ENCODE measurements at regions not wholly inside any gene's neighbourhood (a gene's known extent, or its start where the extent isn't known, plus 50 kb on each side); places are given as distances from the start of the nearest gene placed in this dataset.
"Not testable (repeated sequence)": the region's sequence is repeated elsewhere in the genome, so short reads cannot be mapped to it uniquely, and the experiment has no call there.

- intact Hi-C loops (cut with DNase I) = loop anchor here in 1 of 2 donors (10.0 kb wide), 2 partner anchors 243 to 283 kb away; partner anchors contain the start of gene ZNF184
- no peak for DNase-seq (ENCODE audit: low spot score)
These were observed 154.9 kb downstream of the OR2B2 start for GRCh38 chr6:27757307-27757706.

- DNase-seq (ENCODE audit: low spot score) = no peak
- intact Hi-C loops (cut with DNase I) = loop anchor here in 1 of 2 donors (10.0 kb wide), 2 partner anchors 241 to 281 kb away; partner anchors contain the start of gene ZNF184
These were observed 156.4 kb downstream of the OR2B2 start for GRCh38 chr6:27755768-27756167.

- intact Hi-C loops (cut with DNase I) = loop anchor here in 1 of 2 donors (10.0 kb wide), 2 partner anchors 240 to 280 kb away; partner anchors contain the start of gene ZNF184
- DNase-seq (ENCODE audit: low spot score) = no peak
These were observed 157.8 kb downstream of the OR2B2 start for GRCh38 chr6:27754408-27754782.

- DNase-seq (ENCODE audit: low spot score) = peak; percentile 87
These were observed 158.4 kb downstream of the OR2B2 start for GRCh38 chr6:27753668-27754407.

GRCh38 chr6:27752038-27752885, 159.9 kb downstream of the OR2B2 start:
- DNase-seq (ENCODE audit: low spot score) = no peak
- intact Hi-C loops (cut with DNase I) = loop anchor here in 1 of 2 donors (10.0 kb wide), 2 partner anchors 237 to 277 kb away; partner anchors contain the start of gene ZNF184

More at GRCh38 chr6:27753668-27754407, 158.4 kb downstream of the OR2B2 start:
- intact Hi-C loops (cut with DNase I) = loop anchor here in 1 of 2 donors (10.0 kb wide), 2 partner anchors 239 to 279 kb away; partner anchors contain the start of gene ZNF184

GRCh38 chr6:27748661-27749060, 163.5 kb downstream of the OR2B2 start:
- intact Hi-C loops (cut with DNase I) = no loop called here
- DNase-seq (ENCODE audit: low spot score) = no peak

GRCh38 chr6:27747637-27748036, 164.6 kb downstream of the OR2B2 start:
- intact Hi-C loops (cut with DNase I) = no loop called here
- DNase-seq (ENCODE audit: low spot score) = no peak

- DNase-seq (ENCODE audit: low spot score); intact Hi-C loops (cut with DNase I): not testable (repeated sequence)
These were observed 165.3 kb downstream of the OR2B2 start for GRCh38 chr6:27746860-27747259.

GRCh38 chr6:27743787-27744186, 168.4 kb downstream of the OR2B2 start:
- no peak for DNase-seq (ENCODE audit: low spot score)
- intact Hi-C loops (cut with DNase I) = no loop called here

- no peak for DNase-seq (ENCODE audit: low spot score)
- intact Hi-C loops (cut with DNase I) = no loop called here
These were observed 169.2 kb downstream of the OR2B2 start for GRCh38 chr6:27742833-27743573.

- DNase-seq (ENCODE audit: low spot score); intact Hi-C loops (cut with DNase I): not testable (repeated sequence)
These were observed 172.3 kb downstream of the OR2B2 start for GRCh38 chr6:27739902-27740301.

- intact Hi-C loops (cut with DNase I) = no loop called here
- no peak for DNase-seq (ENCODE audit: low spot score)
These were observed 175.5 kb downstream of the OR2B2 start for GRCh38 chr6:27736686-27737085.

GRCh38 chr6:27728442-27728841, 183.8 kb downstream of the OR2B2 start:
- DNase-seq (ENCODE audit: low spot score) = no peak
- intact Hi-C loops (cut with DNase I) = no loop called here

- intact Hi-C loops (cut with DNase I) = no loop called here
- no peak for DNase-seq (ENCODE audit: low spot score)
These were observed 185.6 kb downstream of the OR2B2 start for GRCh38 chr6:27726619-27727023.

- intact Hi-C loops (cut with DNase I) = no loop called here
- no peak for DNase-seq (ENCODE audit: low spot score)
These were observed 191.3 kb downstream of the OR2B2 start for GRCh38 chr6:27720607-27721580.

GRCh38 chr6:27719039-27719438, 193.2 kb downstream of the OR2B2 start:
- intact Hi-C loops (cut with DNase I); DNase-seq (ENCODE audit: low spot score): not testable (repeated sequence)

GRCh38 chr6:27706431-27706830, 205.8 kb downstream of the OR2B2 start:
- intact Hi-C loops (cut with DNase I) = no loop called here
- no peak for DNase-seq (ENCODE audit: low spot score)

- no peak for DNase-seq (ENCODE audit: low spot score)
- intact Hi-C loops (cut with DNase I) = no loop called here
These were observed 211.9 kb downstream of the OR2B2 start for GRCh38 chr6:27700337-27700736.
